NB4 (cell line): ENCODE measurements at regions not wholly inside any gene's neighbourhood (a gene's known extent, or its start where the extent isn't known, plus 50 kb on each side); places are given as distances from the start of the nearest gene placed in this dataset.
"Not testable (repeated sequence)": the region's sequence is repeated elsewhere in the genome, so short reads cannot be mapped to it uniquely, and the experiment has no call there.

Experiments
- DNase-seq: peaks from one replicate; pipeline ENCODE4 v3.0.0; 2010; ENCODE audit warnings: low read depth
- H3K4me3 ChIP-seq: one replicate; pipeline ENCODE4 v1.5.1; 2011; ENCODE audit warnings: mild to moderate bottlenecking, low read depth, low read length, moderate library complexity
- MYC ChIP-seq: IDR thresholded peaks from 2 replicates; pipeline ENCODE4 v1.6.1; 2011; ENCODE audit warnings: low read depth, low read length
- POLR2A ChIP-seq: IDR thresholded peaks from 2 replicates; pipeline ENCODE4 v1.6.1; 2011; ENCODE audit warnings: mild to moderate bottlenecking; ENCODE audit not compliant: insufficient read length; ENCODE audit errors: extremely low read depth
- TF ChIP-seq, protein P1 (sequence below): IDR thresholded peaks from one replicate; pipeline ENCODE4 v1.5.1; 2012; ENCODE audit warnings: low read depth, low read length
- TF ChIP-seq, protein P2 (sequence below): IDR thresholded peaks from 2 replicates; pipeline ENCODE4 v1.6.1; 2011; ENCODE audit warnings: low read depth, low read length

DNA sequence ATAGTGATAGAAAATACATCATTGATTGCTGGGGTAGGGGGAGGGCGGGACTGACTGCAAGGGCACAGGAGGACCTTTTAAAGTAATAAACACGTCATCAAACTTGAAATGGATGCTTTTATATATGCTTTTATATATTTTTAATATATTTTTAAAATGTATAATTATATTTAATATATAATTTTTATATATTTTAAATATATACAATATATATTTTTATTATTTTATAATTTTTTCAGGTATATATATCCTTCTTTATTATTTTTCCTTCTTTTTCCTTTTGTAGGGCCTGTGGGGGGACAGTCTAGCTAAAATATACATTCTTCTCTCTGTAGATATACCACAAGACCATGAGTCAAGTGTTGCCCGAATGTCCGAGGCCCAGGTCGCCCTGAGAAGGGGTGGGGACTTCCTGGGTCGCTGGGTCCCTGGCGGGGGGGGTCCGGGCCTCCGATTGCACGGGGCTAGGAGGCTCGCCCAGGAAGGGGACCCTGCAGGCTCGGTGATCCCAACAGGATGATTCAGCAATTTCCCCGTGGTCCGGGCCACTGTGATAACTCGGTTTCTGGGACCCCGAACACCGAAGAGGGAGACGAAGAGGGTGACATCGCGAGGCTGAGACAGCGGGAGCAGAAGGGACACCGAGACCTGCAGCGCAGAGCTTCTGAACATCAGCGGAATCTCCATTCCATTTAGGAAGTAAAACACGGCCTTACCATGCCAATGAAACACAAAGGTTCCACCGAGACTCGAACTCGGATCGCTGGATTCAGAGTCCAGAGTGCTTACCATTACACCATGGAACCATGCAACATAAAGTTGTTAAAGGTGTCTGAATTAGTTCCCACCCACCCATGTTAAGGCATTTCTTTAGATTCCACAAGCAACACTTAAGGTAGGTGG lies 112.5 kb upstream of the NBPF11 start:
- H3K4me3 ChIP-seq = peak overlapping the region; percentile 64
- DNase-seq = peak; percentile 2
- TF ChIP-seq POLR2A = no peak
- TF ChIP-seq, protein P1, sequence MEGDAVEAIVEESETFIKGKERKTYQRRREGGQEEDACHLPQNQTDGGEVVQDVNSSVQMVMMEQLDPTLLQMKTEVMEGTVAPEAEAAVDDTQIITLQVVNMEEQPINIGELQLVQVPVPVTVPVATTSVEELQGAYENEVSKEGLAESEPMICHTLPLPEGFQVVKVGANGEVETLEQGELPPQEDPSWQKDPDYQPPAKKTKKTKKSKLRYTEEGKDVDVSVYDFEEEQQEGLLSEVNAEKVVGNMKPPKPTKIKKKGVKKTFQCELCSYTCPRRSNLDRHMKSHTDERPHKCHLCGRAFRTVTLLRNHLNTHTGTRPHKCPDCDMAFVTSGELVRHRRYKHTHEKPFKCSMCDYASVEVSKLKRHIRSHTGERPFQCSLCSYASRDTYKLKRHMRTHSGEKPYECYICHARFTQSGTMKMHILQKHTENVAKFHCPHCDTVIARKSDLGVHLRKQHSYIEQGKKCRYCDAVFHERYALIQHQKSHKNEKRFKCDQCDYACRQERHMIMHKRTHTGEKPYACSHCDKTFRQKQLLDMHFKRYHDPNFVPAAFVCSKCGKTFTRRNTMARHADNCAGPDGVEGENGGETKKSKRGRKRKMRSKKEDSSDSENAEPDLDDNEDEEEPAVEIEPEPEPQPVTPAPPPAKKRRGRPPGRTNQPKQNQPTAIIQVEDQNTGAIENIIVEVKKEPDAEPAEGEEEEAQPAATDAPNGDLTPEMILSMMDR = no peak
- TF ChIP-seq, protein P2, sequence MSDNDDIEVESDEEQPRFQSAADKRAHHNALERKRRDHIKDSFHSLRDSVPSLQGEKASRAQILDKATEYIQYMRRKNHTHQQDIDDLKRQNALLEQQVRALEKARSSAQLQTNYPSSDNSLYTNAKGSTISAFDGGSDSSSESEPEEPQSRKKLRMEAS = no peak
- no peak for TF ChIP-seq MYC

DNA sequence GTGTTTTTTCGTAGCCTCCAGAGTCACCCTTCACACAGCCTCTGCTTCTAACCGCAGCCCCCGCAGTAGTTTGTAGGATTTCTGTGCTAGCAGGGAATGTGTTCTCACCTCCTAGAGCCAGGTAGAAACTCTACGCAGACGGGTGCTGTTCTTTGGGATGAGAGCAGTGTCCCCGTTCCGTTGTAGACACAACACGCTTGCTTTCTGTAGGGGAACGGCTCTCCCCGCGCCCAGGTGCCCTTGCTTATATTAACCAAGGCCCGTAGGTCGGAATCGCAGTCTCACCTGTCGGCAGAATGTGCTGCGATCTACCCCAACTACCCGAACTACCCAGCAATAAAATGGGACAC lies 111.8 kb upstream of the NBPF11 start:
- peak overlapping the region; percentile 64 for H3K4me3 ChIP-seq
- DNase-seq = no peak

DNA sequence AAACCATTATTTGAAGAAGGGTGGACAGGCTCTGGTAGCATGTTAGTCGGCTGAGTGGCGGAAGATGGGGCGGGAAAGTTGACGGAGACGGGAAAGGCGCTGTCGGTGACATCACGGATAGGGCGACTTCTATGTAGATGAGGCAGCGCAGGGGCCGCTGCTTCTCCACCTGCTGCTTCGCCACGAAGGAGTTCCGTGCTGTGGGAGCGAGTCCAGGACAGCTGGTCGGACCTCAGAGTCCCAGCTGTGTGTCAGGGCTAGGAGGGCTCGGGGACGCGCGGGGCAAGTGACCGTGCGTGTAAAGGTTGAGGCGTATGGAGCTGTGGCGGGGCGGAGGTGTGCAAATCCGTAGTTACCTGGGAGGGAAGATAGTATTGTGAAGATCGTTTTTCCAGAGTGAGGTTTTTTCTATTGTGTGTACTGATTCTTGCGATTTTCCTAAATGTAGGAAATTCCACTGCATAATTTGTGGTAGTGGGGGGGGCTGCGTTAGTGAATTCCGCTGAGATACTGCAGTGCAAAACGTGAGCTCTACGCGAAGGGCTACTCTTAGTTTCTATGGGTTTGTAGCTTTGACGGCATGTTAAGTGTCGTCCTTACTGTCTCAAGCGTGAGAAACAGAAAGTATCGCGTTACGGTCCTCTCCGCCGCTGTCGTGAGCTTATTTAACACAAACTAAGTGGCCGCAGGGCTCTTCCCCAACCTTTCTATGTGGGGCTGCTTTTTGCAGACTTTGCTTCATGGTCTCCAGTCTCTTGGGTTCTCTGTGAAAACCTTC lies 111.2 kb upstream of the NBPF11 start:
- H3K4me3 ChIP-seq = peak overlapping the region; percentile 64
- peak; percentile 84 for TF ChIP-seq POLR2A
- TF ChIP-seq, protein P2 = peak; percentile 7; the same call in 1 of the 2 replicates
- TF ChIP-seq MYC = no peak; the same call in 1 of the 2 replicates
- TF ChIP-seq, protein P1 = no peak
- DNase-seq = peak; percentile 86

More for the DNA sequence above, 111.8 kb upstream of the NBPF11 start:
- TF ChIP-seq, protein P1 = no peak
- TF ChIP-seq, protein P2 = no peak
- TF ChIP-seq MYC = no peak
- no peak for TF ChIP-seq POLR2A

DNA sequence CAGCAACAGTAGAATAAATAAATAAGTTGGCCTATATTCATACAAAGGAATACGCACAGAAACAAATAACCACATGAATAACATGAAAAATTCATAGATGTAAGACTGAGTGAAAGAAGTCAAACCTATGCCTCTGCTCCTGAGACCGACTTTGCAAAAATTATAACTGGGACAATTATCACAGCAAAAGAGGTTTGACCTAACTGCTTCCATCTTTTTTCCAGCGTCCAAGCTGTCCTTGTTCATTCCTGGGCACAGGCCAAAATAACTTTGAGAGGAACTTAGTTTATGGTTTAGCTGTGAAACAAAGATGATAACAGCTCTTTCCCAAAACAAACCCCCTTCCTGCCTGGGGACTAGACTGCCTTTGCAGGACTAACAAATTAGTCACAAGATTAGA lies 109.6 kb upstream of the NBPF11 start:
- not testable (repeated sequence) for H3K4me3 ChIP-seq

DNA sequence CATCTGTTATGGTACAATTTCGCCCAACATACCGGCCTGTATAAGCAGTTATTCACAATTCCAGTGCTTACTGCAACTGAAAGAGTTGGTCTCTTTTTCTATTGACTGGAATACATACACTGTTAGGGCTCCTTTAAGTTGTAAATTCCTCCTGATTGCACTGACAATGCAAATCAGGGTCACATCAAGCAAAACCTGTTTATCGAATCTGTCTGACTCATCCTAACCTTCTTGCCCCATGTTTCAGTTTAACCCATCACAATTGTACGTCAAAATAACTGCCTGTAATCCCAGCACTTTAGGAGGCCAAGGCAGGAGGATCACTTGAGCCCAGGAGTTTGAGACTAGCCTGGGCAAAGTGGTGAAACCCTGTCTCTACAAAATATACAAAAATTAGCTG lies 105.8 kb upstream of the NBPF11 start:
- H3K4me3 ChIP-seq, DNase-seq: not testable (repeated sequence)

More for the DNA sequence above, 109.6 kb upstream of the NBPF11 start:
- not testable (repeated sequence) for DNase-seq

DNA sequence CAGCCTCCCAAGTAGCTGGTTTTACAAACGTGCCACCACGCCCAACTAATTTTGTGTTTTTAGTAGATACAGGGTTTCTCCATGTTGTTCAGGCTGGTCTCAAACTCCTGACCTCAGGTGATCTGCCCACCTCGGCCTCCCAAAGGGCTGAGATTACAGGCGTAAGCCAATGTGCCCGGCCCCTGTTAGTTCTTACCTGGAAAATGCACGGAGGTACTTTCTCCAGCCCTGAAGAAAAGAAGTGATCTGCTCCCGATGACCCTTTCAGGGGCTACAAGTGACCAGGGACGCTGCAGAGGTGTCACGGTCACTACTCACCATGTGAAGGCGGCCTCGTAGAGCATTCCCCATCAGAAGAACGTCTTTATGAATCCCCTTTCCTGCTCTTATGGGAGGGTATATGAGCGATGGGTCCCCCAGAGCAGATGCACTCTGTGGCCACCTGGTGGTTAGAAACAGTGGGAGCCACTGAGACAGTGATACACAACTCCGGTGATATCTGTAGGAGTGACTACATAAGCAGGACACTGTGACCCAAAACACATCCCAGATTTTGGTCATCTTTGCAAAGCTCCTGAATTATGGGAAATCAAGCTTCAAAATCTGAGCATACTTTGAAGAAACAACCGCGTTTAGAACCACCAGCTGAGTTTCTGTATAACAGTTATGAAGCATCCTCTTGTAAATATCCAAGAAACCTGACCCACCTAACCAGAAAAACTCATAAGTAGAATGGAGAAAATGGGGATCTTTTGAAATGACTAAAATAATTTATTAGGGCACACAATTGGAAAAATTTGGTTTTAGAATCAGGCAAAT lies 102.7 kb upstream of the NBPF11 start:
- TF ChIP-seq, protein P1 = peak; percentile 60
- not testable (repeated sequence) for H3K4me3 ChIP-seq
- peak; percentile 33 for DNase-seq

DNA sequence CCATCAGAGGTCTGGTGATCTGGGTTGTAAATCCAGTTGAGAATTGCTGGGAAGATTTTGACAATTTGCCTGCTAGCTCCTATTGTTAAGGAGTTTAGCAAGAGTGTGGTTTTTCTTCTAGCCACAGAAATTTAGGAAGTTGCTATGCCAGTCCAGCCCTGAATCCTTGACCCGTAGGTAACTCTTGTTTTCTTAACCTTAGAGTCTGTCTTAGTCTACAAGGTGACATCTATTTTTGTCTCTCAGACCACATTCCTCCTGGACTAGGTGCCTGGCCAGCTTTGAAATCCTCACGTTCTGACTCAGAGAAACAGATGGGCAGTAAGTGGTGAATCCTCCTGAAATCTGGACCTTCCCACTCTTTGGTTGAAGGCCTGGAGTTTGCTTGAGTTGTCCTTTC lies 101.7 kb upstream of the NBPF11 start:
- DNase-seq = peak; percentile 3
- H3K4me3 ChIP-seq = not testable (repeated sequence)

DNA sequence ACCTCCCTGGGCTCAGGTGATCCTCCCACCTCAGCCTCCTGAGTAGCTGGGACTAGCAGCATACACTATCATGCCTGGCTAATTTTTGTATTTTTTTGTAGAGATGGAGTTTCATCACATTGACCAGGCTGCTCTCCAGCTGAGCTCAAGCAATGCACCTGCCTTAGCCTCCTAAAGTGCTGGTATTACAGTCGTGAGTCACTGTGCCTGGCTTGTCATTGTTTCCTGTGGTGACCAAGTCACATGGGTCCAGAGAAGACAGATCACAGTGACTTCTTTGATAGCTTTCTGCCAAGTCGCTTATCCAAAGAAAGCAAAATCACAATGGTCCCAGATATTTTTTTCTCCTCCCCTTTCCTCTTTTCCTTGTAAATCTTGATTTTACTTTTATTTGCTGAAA lies 96.7 kb upstream of the NBPF11 start:
- H3K4me3 ChIP-seq = not testable (repeated sequence)

DNA sequence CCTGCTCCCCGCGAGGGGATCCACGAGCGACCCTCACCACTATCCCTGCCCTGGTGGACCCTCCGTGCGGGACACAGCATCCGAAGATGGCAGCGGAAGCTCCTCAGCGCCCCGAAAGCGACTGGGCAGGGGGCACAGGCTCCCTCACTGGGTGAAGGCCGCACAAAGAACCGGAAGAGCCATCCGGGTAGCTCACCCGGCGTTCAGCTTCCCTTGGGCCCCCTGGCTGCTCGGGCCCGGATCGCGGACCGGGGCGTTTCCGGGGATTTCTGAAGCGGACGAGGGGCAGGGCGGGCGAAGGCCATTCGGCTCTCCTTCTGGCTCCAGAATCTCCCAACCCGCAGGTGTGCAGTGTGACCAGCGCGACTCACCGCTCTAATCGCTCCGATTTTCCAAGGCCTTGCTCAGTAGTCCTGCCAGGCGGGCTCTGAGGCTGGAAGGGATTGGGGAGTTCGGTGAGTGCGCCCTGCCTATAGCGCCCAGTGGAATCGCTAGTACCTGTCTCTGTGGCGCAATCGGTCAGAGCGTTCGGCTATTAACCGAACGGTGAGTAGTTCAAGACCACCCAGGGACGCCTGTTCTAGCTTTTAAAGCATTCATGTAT lies 94.3 kb upstream of the NBPF11 start:
- DNase-seq, H3K4me3 ChIP-seq: not testable (repeated sequence)

More for the DNA sequence above, 96.7 kb upstream of the NBPF11 start:
- not testable (repeated sequence) for DNase-seq

DNA sequence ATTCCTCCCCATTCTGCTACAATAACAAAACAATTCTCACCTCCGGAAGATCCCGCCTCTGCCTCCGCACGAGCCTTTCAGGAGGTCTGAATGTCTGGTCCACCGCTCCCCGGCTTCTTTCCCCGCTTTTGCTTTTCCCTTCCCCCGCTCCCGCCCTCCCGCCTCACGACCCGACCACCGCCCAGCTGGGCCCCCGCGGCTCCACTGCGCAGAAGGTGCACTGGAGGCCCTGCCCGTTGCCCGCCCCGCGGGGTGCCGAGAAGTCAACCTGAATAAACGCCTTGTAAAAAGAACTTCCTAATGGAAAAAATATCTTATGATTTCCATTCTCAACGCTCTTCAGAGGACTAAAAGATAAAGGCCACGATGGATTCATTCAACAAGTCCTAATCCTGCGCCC lies 93.8 kb upstream of the NBPF11 start:
- not testable (repeated sequence) for DNase-seq, H3K4me3 ChIP-seq

DNA sequence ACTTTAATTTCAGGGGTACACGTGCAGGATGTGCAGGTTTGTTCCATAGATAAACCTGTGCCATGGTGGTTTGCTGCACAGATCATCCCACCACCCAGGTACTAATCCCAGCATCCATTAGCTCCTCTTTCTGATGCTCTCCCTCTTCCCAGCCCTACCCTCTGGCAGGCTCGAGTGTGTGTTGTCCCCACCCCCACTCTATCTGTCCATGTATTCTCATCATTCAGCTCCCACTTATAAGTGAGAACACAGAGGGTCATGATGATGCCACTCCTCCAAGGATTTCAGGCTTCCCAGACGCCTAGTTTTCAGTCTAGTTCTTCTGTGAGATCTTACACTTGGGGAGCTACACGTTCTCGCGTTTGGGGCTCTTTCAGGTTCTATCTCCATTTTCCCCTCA lies 93.4 kb upstream of the NBPF11 start:
- not testable (repeated sequence) for H3K4me3 ChIP-seq, DNase-seq
